ENCODE measurements at regions not wholly inside any gene's neighbourhood (a gene's known extent, or its start where the extent isn't known, plus 50 kb on each side); places are given as distances from the start of the nearest gene placed in this dataset.

- peaks cover 3% of the 10 kb centered on the region for H3K9me3 Mint-ChIP-seq (ENCODE audit: insufficient read depth)
- WGBS (ENCODE audit: insufficient coverage): 90% methylated on average over 2 of the region's 5 CpGs
These were observed 739.3 kb downstream of the NR2F1-AS1 start for GRCh38 chr5:92841604-92842155.

GRCh38 chr5:92838253-92838652, 742.8 kb downstream of the NR2F1-AS1 start:
- Histone ChIP-seq H3K4me3 (ENCODE audit: control extremely low read depth in 1 of 5, extremely low read depth in 1 of 5, insufficient read depth in 1 of 5, low read depth in 2 of 5, low read length in 4 of 5) (no peak overlapping the region), H3K36me3 (replicated peaks in 1 of 2; ENCODE audit: control extremely low read depth in 1 of 2, control insufficient read depth in 1 of 2, extremely low read depth in 1 of 2, insufficient read depth in 2 of 2, low read length in 1 of 2) (no peaks in the 10 kb centered on the region), H3K4me2 (replicated peaks; ENCODE audit: low read depth, low read length, poor library complexity, severe bottlenecking) (no peak overlapping the region), H3K79me2 (ENCODE audit: control insufficient read depth, insufficient read depth, low read length) (no peaks in the 10 kb centered on the region), H3K27ac (ENCODE audit: low read length in 2 of 2) (no peak overlapping the region), H2AFZ (ENCODE audit: insufficient read depth, low read depth, low read length, poor library complexity, severe bottlenecking) (no peak overlapping the region), H4K20me1 (ENCODE audit: control insufficient read depth, insufficient read depth, low read length, poor library complexity, severe bottlenecking) (no peaks in the 10 kb centered on the region), H3K9me3 (ENCODE audit: control extremely low read depth in 1 of 3, control insufficient read depth in 2 of 3, insufficient read depth in 1 of 3, low read length in 2 of 3) (peaks cover 0 to 11% (median 0%) of the 10 kb centered on the region in 3 donors), H3K27me3 (replicated peaks in 1 of 4; ENCODE audit: control extremely low read depth in 1 of 4, control insufficient read depth in 3 of 4, insufficient read depth in 4 of 4, low read length in 3 of 4) (no peaks in the 10 kb centered on the region), H3K9ac (ENCODE audit: low read length) (no peak overlapping the region), H3K4me1 (ENCODE audit: control insufficient read depth in 2 of 2, insufficient read depth in 2 of 2, low read length in 2 of 2) (no peaks in the 10 kb centered on the region)
- no CpG with 5 or more reads among the region's 1 CpG for WGBS (ENCODE audit: insufficient coverage)
- no peak overlapping the region for H3K27ac Mint-ChIP-seq
- intact Hi-C loops (cut with micrococcal nuclease): no loop called here
- H3K4me1 Mint-ChIP-seq: no peaks in the 10 kb centered on the region
- CTCF ChIA-PET: no interaction called here
- H3K9me3 Mint-ChIP-seq (ENCODE audit: insufficient read depth): peaks cover 3% of the 10 kb centered on the region
- no peak overlapping the region for H3K4me3 Mint-ChIP-seq
- ATAC-seq (ENCODE audit: low read depth): no peak
- TF ChIP-seq EZH2 (IDR thresholded peaks at IDR 0.05; ENCODE audit: borderline replicate concordance, insufficient read depth, low read depth, low read length, poor library complexity, severe bottlenecking) (no peak), CTCF (IDR thresholded peaks at IDR 0.05) (no peak)
- POLR2A ChIA-PET: no interaction called here
- no peaks in the 10 kb centered on the region for H3K27me3 Mint-ChIP-seq
- DNase-seq: no peak

More at GRCh38 chr5:92841604-92842155, 739.3 kb downstream of the NR2F1-AS1 start:
- ATAC-seq (ENCODE audit: low read depth) (no peak), DNase-seq (no peak)
- intact Hi-C loops (cut with micrococcal nuclease): no loop called here
- no peak overlapping the region for H3K27ac ChIP-seq (ENCODE audit: low read length in 2 of 2)
- no peaks in the 10 kb centered on the region for H3K27me3 ChIP-seq (replicated peaks in 1 of 4; ENCODE audit: control extremely low read depth in 1 of 4, control insufficient read depth in 3 of 4, insufficient read depth in 4 of 4, low read length in 3 of 4)
- ChIA-PET CTCF (interaction anchor here (0.6 kb wide), 1 partner anchor 61 kb away, joined by 3 read pairs; no protein-coding TSS in a partner anchor), POLR2A (no interaction called here)
- no peaks in the 10 kb centered on the region for H3K79me2 ChIP-seq (ENCODE audit: control insufficient read depth, insufficient read depth, low read length)
- H3K4me2 ChIP-seq (replicated peaks; ENCODE audit: low read depth, low read length, poor library complexity, severe bottlenecking): no peak overlapping the region
- Mint-ChIP-seq H3K27me3 (no peaks in the 10 kb centered on the region), H3K4me3 (no peak overlapping the region), H3K4me1 (no peaks in the 10 kb centered on the region), H3K27ac (no peak overlapping the region)
- no peaks in the 10 kb centered on the region for H3K36me3 ChIP-seq (replicated peaks in 1 of 2; ENCODE audit: control extremely low read depth in 1 of 2, control insufficient read depth in 1 of 2, extremely low read depth in 1 of 2, insufficient read depth in 2 of 2, low read length in 1 of 2)
- no peak overlapping the region for H3K9ac ChIP-seq (ENCODE audit: low read length)
- H3K4me3 ChIP-seq (ENCODE audit: control extremely low read depth in 1 of 5, extremely low read depth in 1 of 5, insufficient read depth in 1 of 5, low read depth in 2 of 5, low read length in 4 of 5): no peak overlapping the region
- no peak for TF ChIP-seq CTCF (IDR thresholded peaks at IDR 0.05)
- no peak for TF ChIP-seq EZH2 (IDR thresholded peaks at IDR 0.05; ENCODE audit: borderline replicate concordance, insufficient read depth, low read depth, low read length, poor library complexity, severe bottlenecking)
- H3K9me3 ChIP-seq (ENCODE audit: control extremely low read depth in 1 of 3, control insufficient read depth in 2 of 3, insufficient read depth in 1 of 3, low read length in 2 of 3): no peaks in the 10 kb centered on the region
- H2AFZ ChIP-seq (ENCODE audit: insufficient read depth, low read depth, low read length, poor library complexity, severe bottlenecking): no peak overlapping the region
- no peaks in the 10 kb centered on the region for H3K4me1 ChIP-seq (ENCODE audit: control insufficient read depth in 2 of 2, insufficient read depth in 2 of 2, low read length in 2 of 2)
- H4K20me1 ChIP-seq (ENCODE audit: control insufficient read depth, insufficient read depth, low read length, poor library complexity, severe bottlenecking): no peaks in the 10 kb centered on the region

All from B cell (primary cell).